ENCODE measurements at regions not wholly inside any gene's neighbourhood (a gene's known extent, or its start where the extent isn't known, plus 50 kb on each side); places are given as distances from the start of the nearest gene placed in this dataset.
"Not testable (repeated sequence)": the region's sequence is repeated elsewhere in the genome, so short reads cannot be mapped to it uniquely, and the experiment has no call there.

GRCh38 chr5:110879675-110880074, 140.9 kb downstream of the SLC25A46 start:
- DNase-seq (ENCODE audit: low read depth), result no peak
- no peak for TF ChIP-seq CTCF (IDR thresholded peaks at IDR 0.05; ENCODE audit: low read length, missing control alignments)
- H3K4me3 ChIP-seq (replicated peaks; ENCODE audit: low read depth, low read length), result no peak overlapping the region

GRCh38 chr5:110880413-110880812, 141.6 kb downstream of the SLC25A46 start:
- TF ChIP-seq CTCF (IDR thresholded peaks at IDR 0.05; ENCODE audit: low read length, missing control alignments), result no peak
- no peak overlapping the region for H3K4me3 ChIP-seq (replicated peaks; ENCODE audit: low read depth, low read length)
- peak; percentile 98 for DNase-seq (ENCODE audit: low read depth)

GRCh38 chr5:110884005-110884404, 145.2 kb downstream of the SLC25A46 start:
- DNase-seq (ENCODE audit: low read depth), result peak; percentile 38
- no peak for TF ChIP-seq CTCF (IDR thresholded peaks at IDR 0.05; ENCODE audit: low read length, missing control alignments)

GRCh38 chr5:110887170-110887569, 148.4 kb downstream of the SLC25A46 start:
- not testable (repeated sequence) for DNase-seq (ENCODE audit: low read depth); H3K4me3 ChIP-seq (replicated peaks; ENCODE audit: low read depth, low read length)

More at GRCh38 chr5:110884005-110884404, 145.2 kb downstream of the SLC25A46 start:
- no peak overlapping the region for H3K4me3 ChIP-seq (replicated peaks; ENCODE audit: low read depth, low read length)

- H3K4me3 ChIP-seq (replicated peaks; ENCODE audit: low read depth, low read length), result not testable (repeated sequence)
These were observed 155.2 kb downstream of the SLC25A46 start for GRCh38 chr5:110893854-110894483.

GRCh38 chr5:110894805-110895204, 156.0 kb downstream of the SLC25A46 start:
- no peak for TF ChIP-seq CTCF (IDR thresholded peaks at IDR 0.05; ENCODE audit: low read length, missing control alignments)

More at GRCh38 chr5:110893854-110894483, 155.2 kb downstream of the SLC25A46 start:
- not testable (repeated sequence) for DNase-seq (ENCODE audit: low read depth)

GRCh38 chr5:110896901-110897300, 158.1 kb downstream of the SLC25A46 start:
- H3K4me3 ChIP-seq (replicated peaks; ENCODE audit: low read depth, low read length), result no peak overlapping the region
- DNase-seq (ENCODE audit: low read depth), result peak; percentile 48
- no peak for TF ChIP-seq CTCF (IDR thresholded peaks at IDR 0.05; ENCODE audit: low read length, missing control alignments)

More at GRCh38 chr5:110894805-110895204, 156.0 kb downstream of the SLC25A46 start:
- H3K4me3 ChIP-seq (replicated peaks; ENCODE audit: low read depth, low read length), result no peak overlapping the region
- DNase-seq (ENCODE audit: low read depth), result no peak
